ENCODE measurements at regions not wholly inside any gene's neighbourhood (a gene's known extent, or its start where the extent isn't known, plus 50 kb on each side); places are given as distances from the start of the nearest gene placed in this dataset.

DNA sequence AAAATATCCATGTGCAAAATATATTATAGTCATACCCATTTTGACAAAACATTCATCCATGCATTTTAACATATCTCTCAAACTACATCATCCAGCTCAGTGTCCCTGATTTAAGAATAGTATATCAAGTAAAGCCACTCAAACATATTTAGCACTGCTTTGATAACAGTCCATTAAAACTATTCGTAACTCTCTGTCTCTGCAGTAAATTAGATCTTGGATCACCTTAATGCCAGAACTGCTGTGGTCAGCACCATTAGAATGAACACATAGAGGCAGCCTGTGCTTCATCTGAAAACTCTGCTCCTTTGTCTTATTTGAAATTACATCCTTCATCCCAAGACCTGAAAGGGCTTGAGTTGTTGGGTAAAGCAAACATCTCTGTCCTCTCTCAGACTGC, 234.0 kb downstream of the MBD2 start:
- no peak overlapping the region for H3K4me2 ChIP-seq (ENCODE audit: low read depth, low read length, poor library complexity, severe bottlenecking)
- H3K9me3 ChIP-seq (ENCODE audit: insufficient read depth, low read length), result no peaks in the 10 kb centered on the region
- 0 out of 2 replicates have a peak, but pooled peaks cover 4% of the 10 kb centered on the region for H3K27me3 ChIP-seq (ENCODE audit: low read length)
- no peaks in the 10 kb centered on the region for H3K9me2 ChIP-seq (replicated peaks; ENCODE audit: insufficient read depth, low read length)
- no peak overlapping the region for H3K27ac ChIP-seq (ENCODE audit: low read depth, low read length)
- no peaks in the 10 kb centered on the region for H3K36me3 ChIP-seq (ENCODE audit: low read length)
- H4K20me1 ChIP-seq (ENCODE audit: low read depth, low read length), result no peaks in the 10 kb centered on the region
- H2AFZ ChIP-seq (ENCODE audit: low read depth, low read length, severe bottlenecking), result no peak overlapping the region
- no peak for TF ChIP-seq EZH2phosphoT487 (conservative IDR thresholded peaks at IDR 0.05; ENCODE audit: low read length)
- TF ChIP-seq, protein P1, sequence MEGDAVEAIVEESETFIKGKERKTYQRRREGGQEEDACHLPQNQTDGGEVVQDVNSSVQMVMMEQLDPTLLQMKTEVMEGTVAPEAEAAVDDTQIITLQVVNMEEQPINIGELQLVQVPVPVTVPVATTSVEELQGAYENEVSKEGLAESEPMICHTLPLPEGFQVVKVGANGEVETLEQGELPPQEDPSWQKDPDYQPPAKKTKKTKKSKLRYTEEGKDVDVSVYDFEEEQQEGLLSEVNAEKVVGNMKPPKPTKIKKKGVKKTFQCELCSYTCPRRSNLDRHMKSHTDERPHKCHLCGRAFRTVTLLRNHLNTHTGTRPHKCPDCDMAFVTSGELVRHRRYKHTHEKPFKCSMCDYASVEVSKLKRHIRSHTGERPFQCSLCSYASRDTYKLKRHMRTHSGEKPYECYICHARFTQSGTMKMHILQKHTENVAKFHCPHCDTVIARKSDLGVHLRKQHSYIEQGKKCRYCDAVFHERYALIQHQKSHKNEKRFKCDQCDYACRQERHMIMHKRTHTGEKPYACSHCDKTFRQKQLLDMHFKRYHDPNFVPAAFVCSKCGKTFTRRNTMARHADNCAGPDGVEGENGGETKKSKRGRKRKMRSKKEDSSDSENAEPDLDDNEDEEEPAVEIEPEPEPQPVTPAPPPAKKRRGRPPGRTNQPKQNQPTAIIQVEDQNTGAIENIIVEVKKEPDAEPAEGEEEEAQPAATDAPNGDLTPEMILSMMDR (IDR thresholded peaks at IDR 0.05; ENCODE audit: insufficient read depth, low read length, poor library complexity, severe bottlenecking), result no peak
- no peak overlapping the region for H3K9ac ChIP-seq (ENCODE audit: low read length)
- no peaks in the 10 kb centered on the region for H3K79me2 ChIP-seq (ENCODE audit: insufficient read depth, low read length)
- H3F3A ChIP-seq (ENCODE audit: insufficient read depth), result no peaks in the 10 kb centered on the region
- no peak overlapping the region for H3K4me3 ChIP-seq (ENCODE audit: insufficient read depth, low read length, poor library complexity, severe bottlenecking)

DNA sequence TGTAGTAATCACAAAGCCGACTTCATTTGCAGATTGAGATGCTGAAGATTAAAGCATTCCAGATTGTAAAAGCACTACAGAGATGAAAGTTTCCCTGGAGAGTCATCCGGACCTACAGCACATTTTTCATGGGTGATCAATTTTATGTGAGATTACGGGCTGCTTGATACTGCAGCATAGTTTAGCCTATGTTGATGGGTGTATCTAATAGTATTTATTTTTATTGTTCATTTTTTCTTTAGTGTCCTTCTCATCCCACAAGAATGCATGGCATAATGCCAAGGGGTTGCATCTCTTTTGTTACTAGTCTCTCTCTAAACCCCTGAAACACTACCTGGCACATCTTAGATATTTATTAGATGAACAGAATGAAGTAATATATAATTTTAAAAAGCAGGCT, 240.4 kb downstream of the MBD2 start:
- Histone ChIP-seq H3K9me2 (replicated peaks; ENCODE audit: insufficient read depth, low read length) (no peaks in the 10 kb centered on the region), H3K27me3 (ENCODE audit: low read length) (0 out of 2 replicates have a peak, but pooled peaks cover 4% of the 10 kb centered on the region), H3F3A (ENCODE audit: insufficient read depth) (no peaks in the 10 kb centered on the region), H2AFZ (ENCODE audit: low read depth, low read length, severe bottlenecking) (no peak overlapping the region), H3K36me3 (ENCODE audit: low read length) (no peaks in the 10 kb centered on the region), H3K27ac (ENCODE audit: low read depth, low read length) (no peak overlapping the region), H3K9ac (ENCODE audit: low read length) (no peak overlapping the region), H3K4me2 (ENCODE audit: low read depth, low read length, poor library complexity, severe bottlenecking) (no peak overlapping the region), H3K79me2 (ENCODE audit: insufficient read depth, low read length) (no peaks in the 10 kb centered on the region), H3K9me3 (ENCODE audit: insufficient read depth, low read length) (no peaks in the 10 kb centered on the region), H3K4me3 (ENCODE audit: insufficient read depth, low read length, poor library complexity, severe bottlenecking) (no peak overlapping the region), H4K20me1 (ENCODE audit: low read depth, low read length) (no peaks in the 10 kb centered on the region)
- TF ChIP-seq, protein P1 (IDR thresholded peaks at IDR 0.05; ENCODE audit: insufficient read depth, low read length, poor library complexity, severe bottlenecking), result no peak
- TF ChIP-seq EZH2phosphoT487 (conservative IDR thresholded peaks at IDR 0.05; ENCODE audit: low read length), result no peak

DNA sequence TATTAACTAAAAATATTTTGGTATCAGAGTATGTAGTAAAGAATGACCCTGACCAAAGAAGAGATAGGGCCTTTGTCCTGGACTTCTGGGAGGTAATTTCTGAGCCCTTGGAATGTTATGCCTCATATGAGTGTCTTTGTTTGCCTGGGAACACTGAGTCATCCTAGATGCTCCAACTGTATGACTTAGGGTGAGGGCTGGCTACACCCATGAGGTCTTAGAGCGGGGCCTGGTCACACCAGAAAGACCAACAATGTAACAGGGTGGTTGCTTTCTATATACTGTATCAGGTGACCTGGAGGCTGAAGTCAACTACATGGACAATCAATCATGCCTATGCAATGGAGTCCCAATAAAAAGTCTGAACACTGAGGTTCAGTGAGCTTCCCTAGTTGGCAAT, 253.1 kb downstream of the MBD2 start:
- Histone ChIP-seq H3K9ac (ENCODE audit: low read length) (no peak overlapping the region), H2AFZ (ENCODE audit: low read depth, low read length, severe bottlenecking) (no peak overlapping the region), H3K4me3 (ENCODE audit: insufficient read depth, low read length, poor library complexity, severe bottlenecking) (no peak overlapping the region)

More for the DNA sequence above, 253.1 kb downstream of the MBD2 start:
- TF ChIP-seq, protein P1 (IDR thresholded peaks at IDR 0.05; ENCODE audit: insufficient read depth, low read length, poor library complexity, severe bottlenecking), result no peak
- TF ChIP-seq EZH2phosphoT487 (conservative IDR thresholded peaks at IDR 0.05; ENCODE audit: low read length), result no peak
- no peaks in the 10 kb centered on the region for H3K27me3 ChIP-seq (ENCODE audit: low read length)
- H3K4me2 ChIP-seq (ENCODE audit: low read depth, low read length, poor library complexity, severe bottlenecking), result no peak overlapping the region
- no peaks in the 10 kb centered on the region for H3K9me3 ChIP-seq (ENCODE audit: insufficient read depth, low read length)
- no peaks in the 10 kb centered on the region for H3K9me2 ChIP-seq (replicated peaks; ENCODE audit: insufficient read depth, low read length)
- H3K79me2 ChIP-seq (ENCODE audit: insufficient read depth, low read length), result no peaks in the 10 kb centered on the region
- no peak overlapping the region for H3K27ac ChIP-seq (ENCODE audit: low read depth, low read length)
- no peaks in the 10 kb centered on the region for H3F3A ChIP-seq (ENCODE audit: insufficient read depth)
- no peaks in the 10 kb centered on the region for H3K36me3 ChIP-seq (ENCODE audit: low read length)
- no peaks in the 10 kb centered on the region for H4K20me1 ChIP-seq (ENCODE audit: low read depth, low read length)

All from SU-DHL-6 (cell line).